GM18517 (cell line): ENCODE measurements at regions not wholly inside any gene's neighbourhood (a gene's known extent, or its start where the extent isn't known, plus 50 kb on each side); places are given as distances from the start of the nearest gene placed in this dataset.
"Not testable (repeated sequence)": the region's sequence is repeated elsewhere in the genome, so short reads cannot be mapped to it uniquely, and the experiment has no call there.

Experiments
- ATAC-seq: cut with Tn5 transposase; IDR thresholded peaks from one replicate; pipeline ENCODE4 v1.9.1; 2021; ENCODE audit warnings: mild to moderate bottlenecking, moderate library complexity; ENCODE audit not compliant: unreplicated experiment

DNA sequence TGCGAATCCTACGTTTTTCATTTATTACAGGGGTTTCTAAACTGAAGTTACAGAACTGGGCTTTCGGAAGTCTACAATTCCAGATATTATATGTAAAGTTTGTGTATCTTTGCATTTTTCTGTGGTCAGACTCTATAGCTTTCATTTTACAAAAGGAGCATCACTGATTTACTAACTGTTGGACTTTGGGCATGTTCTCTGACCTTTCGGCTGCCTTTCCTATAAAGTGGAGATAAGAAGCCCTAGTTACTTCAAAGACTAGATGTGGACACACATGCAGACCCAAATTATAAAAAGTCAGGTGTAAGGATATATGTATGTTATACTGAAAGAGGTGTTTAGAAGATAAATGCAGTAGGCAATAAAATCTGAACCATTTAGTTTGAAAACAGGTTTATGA is 126.6 kb upstream of the PRKCQ start:
- no peak for ATAC-seq

DNA sequence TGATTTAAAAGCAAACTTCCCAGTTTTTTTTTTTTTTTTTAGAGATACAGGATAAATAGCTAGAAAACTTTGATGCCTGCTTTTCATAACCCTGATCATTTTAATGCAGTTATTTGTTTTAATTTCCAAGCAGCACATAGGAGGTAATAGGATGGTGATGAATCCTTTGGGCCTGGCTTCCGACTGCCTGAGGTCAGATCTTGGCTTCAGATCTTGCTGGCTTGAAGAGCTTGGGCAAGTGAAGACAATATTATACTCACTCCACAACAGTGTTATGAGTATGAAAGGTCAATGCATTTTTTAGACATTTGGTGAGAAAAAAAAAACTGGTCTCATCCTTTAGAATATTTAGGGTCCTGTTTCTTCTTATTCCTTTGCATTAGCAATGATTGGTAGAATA is 124.8 kb upstream of the PRKCQ start:
- no peak for ATAC-seq

DNA sequence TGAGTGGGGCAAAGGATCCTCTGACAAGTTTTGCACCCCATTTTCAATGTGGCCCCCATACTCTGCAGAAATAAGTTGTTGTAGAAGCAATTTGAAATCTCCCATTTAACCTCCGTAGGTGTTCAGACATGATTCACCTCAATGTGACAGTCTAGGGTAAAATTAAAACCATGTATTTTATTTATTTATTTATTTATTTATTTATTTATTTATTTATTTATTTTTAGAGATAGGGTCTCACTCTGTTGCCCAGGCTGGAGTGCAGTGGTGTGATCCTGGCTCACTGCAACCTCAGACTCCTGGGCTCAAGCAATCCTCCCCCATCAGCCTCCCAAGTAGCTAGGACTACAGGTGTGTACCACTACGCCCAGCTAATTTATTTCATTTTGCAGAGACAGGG is 122.8 kb upstream of the PRKCQ start:
- not testable (repeated sequence) for ATAC-seq

DNA sequence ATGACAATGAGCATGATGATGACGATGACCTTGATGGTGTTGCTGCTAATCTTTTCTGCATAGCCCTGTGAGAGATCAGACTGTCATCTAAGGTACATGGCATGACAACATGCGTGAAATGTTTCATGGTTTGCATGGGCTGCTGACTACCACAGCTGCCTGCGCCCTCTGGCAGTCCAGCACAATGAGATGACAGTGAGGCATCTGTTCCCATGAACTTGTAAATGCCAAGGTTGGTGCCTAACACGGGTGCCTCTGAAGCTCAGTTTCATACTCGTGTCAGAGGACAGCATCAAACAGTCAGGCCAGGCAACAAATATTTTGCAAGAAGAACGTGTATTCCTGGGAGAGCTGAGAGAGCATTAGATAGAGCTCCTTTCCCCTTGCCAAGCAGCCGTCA is 122.0 kb upstream of the PRKCQ start:
- ATAC-seq, result no peak

DNA sequence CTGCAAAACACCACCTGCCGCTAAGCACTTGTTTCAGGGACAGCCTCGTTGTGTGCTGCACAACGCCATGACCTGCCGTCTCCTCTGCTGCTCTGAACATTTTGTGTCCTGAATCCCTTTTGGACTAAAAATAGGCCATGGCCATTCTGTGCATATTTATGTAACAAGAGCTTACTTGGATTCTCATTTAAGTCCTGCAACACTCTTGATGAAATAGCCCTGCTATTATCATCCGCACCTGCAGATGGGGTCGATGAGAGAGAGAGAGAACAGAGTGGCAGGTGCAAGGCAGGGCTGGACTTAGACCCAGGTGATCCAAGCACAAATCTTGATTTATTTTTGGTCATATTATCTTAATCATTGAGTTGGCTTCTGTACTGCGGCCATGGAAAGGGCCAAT is 121.2 kb upstream of the PRKCQ start:
- ATAC-seq, result no peak

DNA sequence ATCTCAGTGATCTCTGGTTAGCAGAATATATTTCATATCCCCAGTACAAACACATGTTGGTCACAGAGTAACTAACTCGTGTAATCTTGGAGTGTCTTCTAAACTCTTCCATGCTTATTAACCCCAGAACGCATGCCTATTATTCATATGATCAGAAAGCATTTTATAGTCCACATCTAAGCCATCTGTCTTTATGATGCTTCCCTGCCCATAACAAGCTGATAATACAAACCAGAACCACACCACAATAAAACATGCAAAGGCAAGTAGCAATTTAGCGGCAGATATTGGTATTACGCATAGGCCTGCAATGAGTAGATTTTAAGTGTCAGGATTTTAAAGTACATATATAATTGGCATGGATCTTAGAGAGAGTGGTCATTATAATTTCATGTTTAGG is 120.0 kb upstream of the PRKCQ start:
- no peak for ATAC-seq

DNA sequence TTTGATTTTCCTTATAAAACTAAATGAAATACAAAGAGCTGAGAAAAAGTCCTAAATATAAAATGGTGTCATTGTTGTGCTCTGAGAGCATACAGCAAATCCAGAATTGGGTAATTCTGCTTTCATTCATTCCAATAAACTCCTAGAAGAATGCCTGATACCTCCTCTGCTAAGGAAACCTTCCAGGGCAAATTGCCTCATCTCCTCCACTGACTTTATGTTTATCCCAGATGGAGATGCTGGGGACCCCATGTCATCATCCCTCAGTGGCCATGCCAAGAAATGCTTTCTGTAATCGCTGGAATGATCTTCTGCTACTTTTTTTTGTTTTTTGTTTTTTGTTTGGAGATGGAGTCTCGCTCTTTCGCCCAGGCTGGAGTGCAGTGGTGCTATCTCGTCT is 119.3 kb upstream of the PRKCQ start:
- no peak for ATAC-seq

DNA sequence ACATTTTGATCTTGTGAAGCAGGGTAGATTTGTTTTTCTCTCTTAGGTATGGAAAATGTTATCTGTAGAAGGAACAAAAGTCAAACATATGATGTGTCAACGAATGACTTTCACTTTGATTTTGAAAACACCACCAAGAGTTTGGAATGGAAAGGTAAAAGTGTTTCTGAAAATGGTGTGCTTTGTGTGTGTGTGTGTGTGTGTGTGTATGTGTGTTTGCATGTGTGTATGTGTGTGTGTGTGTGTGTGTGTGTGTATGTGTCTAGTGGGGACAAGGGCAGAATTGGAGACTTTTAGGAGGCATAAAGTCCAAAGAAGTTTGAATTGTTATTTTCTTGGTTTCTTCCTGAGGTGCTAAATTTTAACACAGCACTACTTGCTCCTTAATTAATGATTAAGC is 115.4 kb upstream of the PRKCQ start:
- ATAC-seq, result no peak

DNA sequence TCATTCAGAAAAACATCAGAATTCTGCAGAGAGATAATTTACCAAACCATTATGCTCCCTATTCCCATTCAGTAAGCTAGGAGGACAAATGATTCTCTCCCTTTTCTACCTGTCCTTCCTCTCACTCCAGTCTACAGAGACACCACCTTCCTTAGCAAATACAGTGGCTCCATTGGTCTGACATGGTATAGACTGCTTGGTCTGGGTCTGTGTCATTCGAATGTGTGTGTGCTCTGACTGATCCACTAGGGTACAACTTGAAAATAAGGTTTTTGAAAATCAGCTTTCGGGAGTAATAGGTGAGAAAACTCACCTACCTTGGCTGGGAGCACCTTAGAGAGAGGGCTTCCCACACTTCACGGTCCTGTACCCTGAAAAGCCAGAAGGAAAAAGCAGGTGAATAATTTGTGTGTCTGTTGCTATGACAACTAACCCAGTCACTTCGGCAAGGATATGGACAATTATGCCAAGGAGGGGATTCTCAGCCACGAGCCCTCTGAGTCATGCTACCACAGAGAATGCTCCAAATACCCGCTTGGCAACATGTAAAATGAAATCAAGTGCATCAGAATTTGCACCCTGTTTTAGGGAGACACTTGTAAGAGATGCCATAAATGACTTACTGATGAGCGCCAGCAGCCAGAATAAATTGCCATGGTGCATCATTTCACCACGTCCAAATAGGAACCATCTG is 114.5 kb upstream of the PRKCQ start:
- ATAC-seq, result no peak

DNA sequence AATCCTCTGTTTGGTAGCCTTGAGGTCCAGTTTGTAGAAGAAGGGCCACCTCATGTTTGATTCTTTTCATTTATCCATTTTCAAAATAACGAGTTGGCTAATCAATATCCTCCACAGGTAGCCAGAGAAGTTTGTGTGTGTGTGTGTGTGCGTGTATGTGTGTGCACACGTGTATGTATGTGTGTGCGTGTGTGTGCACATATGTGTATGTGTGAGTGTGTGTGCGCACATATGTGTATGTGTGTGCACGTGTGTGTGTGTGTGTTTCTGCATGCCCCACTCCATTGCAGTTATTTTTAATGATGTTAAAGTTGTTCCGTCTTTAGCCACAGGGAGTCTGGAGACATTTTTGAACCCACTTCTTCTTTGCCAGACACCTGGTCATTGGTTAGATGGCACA is 112.8 kb upstream of the PRKCQ start:
- ATAC-seq, result no peak

DNA sequence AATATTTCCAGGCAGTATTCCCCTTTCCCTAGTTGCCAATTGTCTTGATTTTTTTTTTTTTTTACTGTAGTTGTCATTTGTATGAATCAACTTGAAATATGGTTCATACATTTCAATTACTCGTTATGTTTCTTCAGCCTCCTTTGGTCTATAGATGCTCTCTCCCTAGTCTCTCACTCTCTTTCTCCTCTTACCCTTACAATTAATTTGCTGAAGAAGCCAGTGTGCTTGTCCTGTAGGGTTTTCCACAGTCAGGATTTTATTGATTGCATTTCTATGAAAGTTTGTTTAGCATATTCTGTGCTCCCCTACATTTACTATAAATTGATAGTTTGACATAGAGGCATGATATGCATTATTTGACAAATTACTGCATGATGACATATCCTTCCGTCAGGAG is 112.0 kb upstream of the PRKCQ start:
- ATAC-seq, result no peak

DNA sequence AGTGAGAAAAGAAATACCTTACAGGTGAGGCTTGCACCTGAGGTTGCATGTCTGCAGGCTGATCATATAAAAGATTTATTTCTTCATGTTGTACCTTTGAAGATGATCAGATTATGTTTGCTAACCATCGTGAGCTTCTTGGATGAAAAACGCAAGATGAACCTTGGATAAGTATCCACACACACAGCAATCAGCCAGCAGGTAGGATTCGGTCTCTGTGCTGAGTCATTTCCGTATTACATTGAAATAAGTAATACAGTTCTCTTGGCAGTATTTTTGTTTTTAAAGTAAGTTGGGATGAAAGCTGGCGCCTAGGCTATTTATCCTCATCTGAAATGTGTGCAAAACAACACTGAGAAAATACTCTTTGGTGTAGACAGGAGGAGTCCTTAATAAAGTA is 109.0 kb upstream of the PRKCQ start:
- ATAC-seq, result no peak

DNA sequence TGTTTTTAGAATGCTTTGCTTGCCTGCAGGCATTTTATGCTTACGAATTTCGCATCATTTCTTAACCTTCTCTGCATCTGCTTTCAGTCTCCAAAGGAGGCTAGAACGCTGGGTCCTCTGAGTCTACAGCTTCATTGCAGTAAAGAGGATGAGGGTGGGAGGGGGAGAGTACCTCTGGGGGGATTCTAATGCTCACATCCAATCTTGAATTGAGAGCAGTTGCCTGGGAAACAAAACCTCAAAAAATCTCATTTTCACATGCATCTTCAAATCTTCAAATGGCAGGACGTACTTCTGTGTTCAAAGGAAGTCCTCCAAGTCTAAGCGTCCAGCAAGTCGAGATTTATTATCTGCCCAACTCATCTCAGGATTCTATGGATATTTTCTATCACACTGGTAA is 100.7 kb upstream of the PRKCQ start:
- ATAC-seq, result no peak

DNA sequence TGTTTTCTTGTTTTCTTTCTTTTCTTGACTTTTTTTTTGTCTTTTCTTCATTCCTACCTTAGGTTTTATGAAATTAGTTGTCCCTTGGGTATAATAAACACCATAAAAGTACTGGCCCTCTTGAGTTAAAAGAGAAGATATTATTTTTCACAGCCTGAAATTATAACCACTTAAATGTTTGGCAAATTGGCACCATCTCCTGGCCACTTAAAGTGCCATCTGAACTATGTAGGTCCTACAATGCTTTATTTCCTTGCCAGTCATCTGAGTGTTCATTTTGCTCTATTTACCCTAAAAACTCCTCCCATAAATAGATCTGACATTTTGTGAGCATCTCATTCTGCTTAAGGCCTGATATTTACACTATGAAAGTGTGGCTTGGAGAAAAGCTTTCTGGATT is 98.9 kb upstream of the PRKCQ start:
- no peak for ATAC-seq

DNA sequence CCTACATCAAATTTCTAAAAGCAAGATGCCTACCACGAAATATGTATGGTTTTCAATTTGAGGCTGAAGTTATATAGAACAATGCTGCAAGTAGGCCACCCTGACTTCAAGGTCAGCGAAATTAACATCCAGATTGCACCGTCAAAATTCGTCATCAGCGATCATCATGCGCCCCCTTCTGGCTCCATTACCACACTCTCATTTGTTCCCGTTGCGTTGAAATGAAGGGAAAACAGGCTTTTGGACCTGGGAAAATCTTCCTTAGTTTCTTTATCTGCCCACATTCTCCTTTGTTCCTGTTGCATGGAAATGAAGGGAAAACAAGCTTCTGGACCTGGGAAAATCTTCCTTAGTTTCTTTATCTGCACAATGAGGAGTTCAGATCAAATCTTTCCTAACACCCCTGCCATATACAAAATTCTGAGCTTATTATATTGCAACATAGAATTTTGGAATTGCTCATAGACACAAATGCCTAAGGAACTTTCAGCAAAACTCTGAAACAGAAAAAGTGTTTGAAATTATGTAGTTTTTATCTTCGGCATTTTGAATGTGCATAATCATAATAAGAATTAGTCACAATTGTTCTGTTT is 98.2 kb upstream of the PRKCQ start:
- ATAC-seq, result no peak

DNA sequence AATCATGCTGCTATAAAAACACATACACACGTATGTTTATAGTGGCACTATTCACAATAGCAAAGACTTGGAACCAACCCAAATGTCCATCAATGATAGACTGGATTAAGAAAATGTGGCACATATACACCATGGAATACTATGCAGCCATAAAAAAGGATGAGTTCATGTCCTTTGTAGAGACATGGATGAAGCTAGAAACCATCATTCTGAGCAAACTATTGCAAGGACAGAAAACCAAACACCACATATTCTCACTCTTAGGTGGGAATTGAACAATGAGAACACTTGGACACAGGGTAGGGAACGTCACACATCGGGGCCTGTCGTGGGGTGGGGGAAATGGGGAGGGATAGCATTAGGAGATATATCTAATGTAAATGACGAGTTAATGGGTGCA is 97.1 kb upstream of the PRKCQ start:
- not testable (repeated sequence) for ATAC-seq

DNA sequence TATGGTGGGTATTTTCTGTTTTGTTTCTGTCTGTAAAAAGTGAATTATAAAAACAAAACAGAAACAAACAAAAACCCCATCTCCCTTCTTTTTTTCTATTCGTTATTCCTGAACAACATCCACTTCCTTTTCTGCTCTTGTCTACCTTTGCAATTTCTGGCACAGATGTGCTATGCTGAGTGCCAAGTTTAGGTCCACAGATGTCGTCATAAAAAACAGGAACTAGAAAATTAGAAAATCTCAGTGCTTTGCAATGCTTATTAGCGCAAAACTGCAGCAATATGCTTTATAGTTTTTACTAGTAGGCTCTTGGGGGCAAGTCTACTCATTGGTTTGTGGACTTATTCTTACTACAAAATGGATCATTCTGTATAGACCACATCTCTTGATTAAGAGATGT is 94.2 kb upstream of the PRKCQ start:
- no peak for ATAC-seq

DNA sequence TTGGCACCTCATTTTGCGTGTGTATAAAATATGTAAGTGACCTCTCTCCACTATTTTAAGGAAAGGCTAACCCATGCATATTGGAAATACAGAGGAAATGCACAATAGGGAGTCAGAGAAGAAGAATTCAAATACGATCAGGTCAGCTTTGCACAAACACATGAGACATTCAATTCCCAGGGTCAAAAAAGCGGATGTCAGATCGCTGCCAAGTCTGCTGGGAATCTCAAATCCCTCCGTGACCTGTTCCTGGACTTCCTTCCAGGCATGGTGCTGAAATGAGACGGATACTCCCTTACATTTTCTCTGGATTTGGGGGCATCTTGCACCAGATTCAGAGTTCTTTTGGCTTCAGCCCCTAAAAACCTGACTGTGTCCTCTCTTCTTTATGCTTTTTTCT is 91.9 kb upstream of the PRKCQ start:
- no peak for ATAC-seq

DNA sequence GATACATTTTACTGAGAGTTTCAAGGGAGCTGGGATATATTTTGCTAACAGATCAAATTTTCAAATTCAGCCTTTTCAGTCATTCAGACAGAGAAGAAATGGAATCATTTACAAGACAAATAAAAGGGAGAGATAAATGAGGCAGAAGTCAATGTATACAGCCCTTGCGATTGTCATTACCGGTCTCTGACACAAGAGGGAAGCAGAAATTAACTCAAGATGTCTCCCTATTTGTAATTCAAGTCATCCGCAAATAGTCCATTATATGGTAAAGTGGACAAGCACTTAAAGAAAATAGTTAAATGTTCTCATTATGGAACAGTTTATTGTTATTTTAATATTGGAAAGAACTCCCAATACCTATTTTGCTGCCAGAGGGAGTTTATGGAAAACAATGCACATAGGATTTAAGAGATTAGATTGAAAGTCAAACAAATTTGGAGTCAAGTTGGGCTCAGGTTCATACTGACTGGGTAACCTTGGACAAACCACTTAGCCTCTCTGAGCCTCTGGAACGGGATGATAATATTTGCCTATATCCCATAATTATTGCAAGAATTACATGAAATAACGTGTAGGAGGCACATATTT is 89.3 kb upstream of the PRKCQ start:
- no peak for ATAC-seq

DNA sequence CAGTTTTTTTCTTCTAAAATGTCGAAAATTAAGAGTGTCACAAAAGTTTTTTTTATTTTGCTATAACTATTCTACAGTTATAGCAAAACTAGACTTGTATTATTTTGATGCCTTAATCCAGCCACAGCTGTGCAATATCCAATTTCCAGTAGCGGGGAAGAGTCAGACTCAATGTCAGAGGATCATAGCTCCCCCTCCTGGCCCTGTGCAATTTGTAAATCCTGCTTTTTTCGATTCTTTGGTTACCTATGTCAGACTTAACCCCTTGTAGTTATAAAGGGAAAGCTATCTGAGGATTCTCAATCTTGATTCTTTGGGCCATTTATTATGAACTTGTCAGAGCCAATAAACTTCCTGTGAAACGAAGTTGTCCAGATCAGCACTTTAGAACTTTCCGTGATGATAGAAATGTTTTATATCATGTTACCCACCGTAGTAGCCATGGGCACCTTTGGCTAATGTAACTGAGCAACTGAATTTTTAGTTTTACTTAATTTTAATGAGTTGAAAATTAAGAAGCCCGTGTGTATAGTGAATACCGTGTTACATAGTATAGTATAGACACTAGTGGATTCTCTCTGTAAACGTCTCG is 87.7 kb upstream of the PRKCQ start:
- ATAC-seq, result no peak

DNA sequence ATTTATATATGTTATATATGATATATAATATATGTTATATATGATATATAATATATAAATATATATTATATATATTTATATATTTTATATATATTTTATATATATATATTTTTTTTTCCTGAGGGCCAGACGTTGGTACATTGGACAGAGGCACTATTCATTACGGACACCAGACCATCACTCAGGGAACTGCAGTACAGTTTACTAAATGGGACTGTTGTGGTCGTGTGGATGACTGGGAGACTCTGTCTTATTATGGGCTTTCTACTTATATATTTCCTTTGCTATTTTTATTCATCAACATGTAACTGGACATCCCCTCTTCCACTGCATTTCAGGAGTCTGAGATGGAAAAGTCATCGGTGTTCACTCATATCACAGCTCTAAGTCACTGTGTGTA is 87.1 kb upstream of the PRKCQ start:
- no peak for ATAC-seq

DNA sequence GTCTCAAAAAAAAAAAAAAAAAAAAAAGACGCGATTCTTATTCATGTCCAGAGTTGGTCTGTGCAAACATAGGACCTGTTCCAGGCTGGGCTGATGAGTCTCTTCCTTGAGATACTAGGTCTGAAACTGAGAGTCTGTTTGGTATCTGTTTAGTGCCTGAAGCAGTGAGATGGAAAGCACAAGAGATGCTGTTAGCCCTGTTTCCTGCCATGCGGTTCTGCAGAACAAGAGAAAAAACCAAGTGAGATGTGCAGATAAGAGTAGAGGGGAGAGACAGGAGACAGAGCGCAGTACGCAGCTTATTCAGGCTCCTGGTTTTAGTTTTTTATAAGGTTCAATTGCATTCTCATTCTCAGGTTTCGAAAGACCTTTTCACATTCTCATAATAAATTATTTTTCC is 85.8 kb upstream of the PRKCQ start:
- no peak for ATAC-seq
